Activated T-cell treated with anti-CD3 and anti-CD28 coated beads for 24 hours (primary cell): ENCODE measurements at regions not wholly inside any gene's neighbourhood (a gene's known extent, or its start where the extent isn't known, plus 50 kb on each side); places are given as distances from the start of the nearest gene placed in this dataset.
"Not testable (repeated sequence)": the region's sequence is repeated elsewhere in the genome, so short reads cannot be mapped to it uniquely, and the experiment has no call there.

Source experiments
- DNase-seq: peaks from one replicate; pipeline ENCODE4 v3.0.0-alpha.2; 2020; ENCODE audit warnings: low read depth

- DNase-seq = no peak
These were observed 1247.4 kb downstream of the EFNA5 start for GRCh38 chr5:106423109-106423897.

DNA sequence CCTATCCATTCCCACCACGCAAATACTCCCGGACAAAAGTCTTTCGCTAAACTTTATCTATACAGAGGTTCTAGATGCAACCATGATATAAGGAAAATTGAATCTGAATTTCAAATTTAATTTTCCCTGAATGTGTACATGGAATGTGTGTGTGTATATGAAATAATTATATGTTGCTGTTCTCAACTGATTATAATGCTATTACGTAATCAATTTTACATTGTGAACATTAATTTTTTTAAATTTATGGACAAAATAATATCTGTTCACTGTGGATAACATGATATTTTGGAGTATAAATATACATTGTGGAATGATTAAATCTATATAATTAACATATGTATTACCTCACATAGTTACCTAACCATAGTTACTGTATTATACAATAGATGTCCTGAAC, 1250.6 kb downstream of the EFNA5 start:
- DNase-seq = no peak

GRCh38 chr5:106418196-106418595, 1252.5 kb downstream of the EFNA5 start:
- DNase-seq = no peak

DNA sequence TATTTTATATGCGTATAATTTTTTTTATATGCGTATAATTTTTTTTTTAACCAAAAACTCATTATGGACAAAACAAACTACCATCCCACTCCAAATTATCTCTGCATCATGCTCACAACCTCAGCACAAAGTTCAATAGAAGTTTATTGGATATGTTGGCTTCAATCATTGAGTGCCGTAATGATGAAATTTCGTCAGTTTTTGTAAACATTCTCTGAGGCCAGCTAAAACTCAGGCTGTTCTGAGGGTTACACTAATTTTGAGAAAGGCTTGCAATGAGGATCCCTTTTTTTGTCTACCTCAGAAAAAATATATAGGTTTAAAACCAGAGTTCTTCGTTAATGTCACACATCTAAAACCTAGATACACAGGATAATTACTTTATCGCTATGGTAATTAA, 1253.2 kb downstream of the EFNA5 start:
- DNase-seq = no peak

DNA sequence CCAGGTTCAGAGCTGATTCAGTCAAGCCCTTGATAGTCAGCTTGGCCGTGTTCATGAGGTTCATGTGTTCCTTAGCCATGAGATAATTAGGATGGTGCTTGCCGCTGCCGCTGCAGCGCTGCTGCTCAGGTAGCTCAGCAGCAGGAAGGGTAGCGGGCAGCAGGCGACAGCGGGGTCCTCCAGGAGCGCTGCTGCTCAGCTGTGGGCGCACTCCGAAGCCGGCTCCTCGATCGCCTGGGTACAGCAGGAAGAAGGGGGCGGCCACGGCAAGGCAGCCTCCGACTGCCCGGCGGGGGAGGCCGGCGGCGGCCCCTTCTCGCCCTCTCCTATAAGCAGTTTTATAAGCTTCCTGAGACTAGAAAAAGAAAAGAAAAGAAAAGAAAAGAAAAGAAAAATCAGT, 1253.6 kb downstream of the EFNA5 start:
- DNase-seq = no peak

DNA sequence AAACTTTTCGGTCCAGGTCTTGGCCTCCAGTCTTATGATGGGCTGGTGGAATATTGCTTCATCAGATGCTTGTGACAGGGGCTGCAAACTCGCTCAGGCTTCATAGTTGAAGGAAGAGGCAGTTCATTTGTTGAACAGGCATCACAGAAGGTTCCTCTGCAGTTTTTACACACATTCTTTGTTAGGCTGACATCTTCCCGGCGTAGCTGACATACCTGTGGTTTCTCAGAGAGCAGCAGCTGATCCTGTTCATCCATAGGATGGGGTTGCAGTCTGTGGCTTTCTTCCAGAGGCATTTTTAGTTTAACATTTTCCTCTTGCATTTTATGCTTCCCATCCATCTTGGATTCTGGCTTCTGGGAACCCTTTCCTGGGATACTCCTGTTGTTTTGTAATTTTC, 1255.2 kb downstream of the EFNA5 start:
- no peak for DNase-seq

DNA sequence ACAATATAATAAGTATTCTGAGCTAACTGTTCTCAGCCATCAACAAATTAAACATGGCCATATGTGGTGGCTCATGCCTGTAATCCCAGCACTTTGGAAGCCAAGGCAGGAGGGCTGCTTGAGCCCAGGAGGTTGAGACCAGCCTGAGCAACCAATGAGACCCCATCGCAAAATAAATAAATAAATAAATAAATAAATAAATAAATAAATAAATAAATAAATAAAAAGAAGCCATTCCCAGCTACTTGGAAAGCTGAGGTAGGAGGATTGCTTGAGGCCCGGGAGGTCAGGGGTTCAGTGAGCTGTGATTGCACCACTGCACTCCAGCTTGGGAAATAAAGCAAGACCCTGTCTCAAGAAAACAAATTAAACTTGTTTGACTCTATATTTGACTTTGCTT, 1256.4 kb downstream of the EFNA5 start:
- DNase-seq = no peak

- no peak for DNase-seq
These were observed 1258.1 kb downstream of the EFNA5 start for GRCh38 chr5:106412606-106413005.

DNA sequence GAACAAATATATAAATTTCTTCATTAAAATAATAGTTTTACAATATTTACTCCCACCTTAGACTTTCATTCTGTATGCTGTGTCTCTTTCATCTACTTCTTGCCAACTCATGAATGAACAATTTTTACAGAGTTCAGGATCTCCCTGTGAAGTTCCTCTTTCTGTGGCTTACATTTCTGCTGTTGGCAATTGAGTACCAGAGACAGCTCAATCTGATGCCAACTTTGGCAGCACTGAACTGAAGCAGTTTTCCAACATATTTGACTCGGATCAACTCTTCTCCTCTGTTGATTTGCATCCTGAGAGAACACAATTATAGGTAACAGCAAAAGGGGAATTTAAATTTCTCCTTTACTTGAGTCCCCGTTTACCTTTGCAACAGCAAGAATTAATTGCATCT, 1262.2 kb downstream of the EFNA5 start:
- DNase-seq = no peak

GRCh38 chr5:106408141-106408540, 1262.6 kb downstream of the EFNA5 start:
- DNase-seq = no peak

DNA sequence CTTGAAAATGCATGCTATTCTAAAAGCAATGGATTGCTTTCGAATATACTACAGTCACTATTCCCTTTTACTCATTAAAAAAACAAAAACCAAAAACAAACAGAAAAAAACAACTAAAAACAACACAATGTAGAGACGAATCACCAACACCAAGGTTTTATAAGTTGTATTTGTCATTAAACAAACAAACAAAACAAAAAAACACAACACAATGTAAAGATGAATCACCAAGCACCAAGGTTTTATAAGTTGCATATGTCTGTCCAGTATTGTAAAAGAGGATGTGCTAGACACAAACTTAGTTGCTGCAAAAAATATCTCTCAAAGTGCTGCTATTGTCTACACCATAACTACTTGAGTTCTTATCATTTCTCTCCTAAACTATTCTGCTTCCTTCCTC, 1269.2 kb downstream of the EFNA5 start:
- DNase-seq = no peak

- no peak for DNase-seq
These were observed 1271.3 kb downstream of the EFNA5 start for GRCh38 chr5:106399391-106399790.

GRCh38 chr5:106397700-106398099, 1273.0 kb downstream of the EFNA5 start:
- DNase-seq = no peak

DNA sequence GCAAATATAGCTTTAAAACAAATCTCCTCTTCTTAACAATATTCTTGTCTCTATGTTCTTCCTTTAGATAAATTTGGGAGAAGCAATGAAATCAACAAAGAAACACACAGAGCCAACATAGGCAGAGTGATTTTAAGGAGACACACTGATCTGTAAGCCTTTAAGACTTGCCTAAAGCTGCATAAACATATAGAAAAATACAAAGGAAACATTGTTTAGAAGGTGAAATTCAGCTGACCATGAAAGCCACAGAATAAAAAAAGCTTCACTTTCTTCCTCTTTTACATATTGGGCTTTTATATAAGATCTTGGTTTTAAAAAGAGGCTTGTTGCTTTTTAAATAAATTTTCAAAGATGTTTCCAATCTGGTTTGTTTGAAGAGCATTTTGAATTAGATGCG, 1277.5 kb downstream of the EFNA5 start:
- no peak for DNase-seq

DNA sequence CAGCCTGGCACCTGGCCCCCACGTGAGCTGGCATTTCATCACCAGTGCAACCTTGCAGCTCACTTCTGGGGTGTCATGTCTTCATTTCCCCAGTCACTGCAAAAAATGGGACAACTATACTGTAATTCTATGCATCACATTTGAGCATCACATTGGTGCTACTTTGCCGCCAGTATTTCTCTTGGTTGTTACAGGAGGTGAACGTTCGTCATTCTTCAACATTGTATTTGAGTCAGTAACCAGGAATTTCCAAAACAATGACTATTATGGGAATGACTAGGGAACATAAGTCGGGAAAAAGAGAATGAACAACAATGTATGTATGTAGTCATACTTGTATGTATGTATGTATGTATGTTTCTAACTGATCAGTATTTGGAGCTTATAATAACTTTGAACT, 1278.0 kb downstream of the EFNA5 start:
- no peak for DNase-seq

DNA sequence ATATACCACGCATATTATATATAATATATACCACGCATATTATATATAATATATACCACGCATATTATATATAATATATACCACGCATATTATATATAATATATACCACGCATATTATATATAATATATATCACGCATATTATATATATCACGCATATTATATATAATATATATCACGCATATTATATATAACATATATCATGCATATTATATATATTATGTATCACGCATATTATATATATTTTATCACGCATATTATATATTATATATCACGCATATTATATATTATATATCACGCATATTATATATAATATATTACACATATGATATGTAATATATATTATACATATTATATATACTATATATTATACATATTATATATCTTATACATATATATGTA, 1283.0 kb downstream of the EFNA5 start:
- DNase-seq = not testable (repeated sequence)

GRCh38 chr5:106386287-106386686, 1284.5 kb downstream of the EFNA5 start:
- no peak for DNase-seq

DNA sequence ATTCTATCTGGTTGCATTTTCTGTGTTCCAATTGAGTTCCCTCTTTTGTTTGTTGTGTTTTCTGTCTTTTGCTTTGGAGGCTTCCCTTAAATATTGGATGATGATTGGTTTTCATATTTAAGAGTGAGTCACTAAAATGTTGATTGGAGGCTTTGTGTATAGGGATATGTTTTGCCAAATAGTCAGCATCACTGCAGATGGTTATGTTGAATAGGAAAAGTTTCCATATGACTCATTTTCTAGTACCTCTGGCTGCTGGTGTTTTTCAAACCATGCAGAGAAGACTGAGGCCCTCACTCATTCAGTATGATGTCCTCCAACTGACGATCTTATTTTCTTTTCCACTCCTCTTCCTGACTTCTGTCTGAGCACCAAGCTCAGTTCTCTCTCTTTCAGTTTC, 1290.0 kb downstream of the EFNA5 start:
- no peak for DNase-seq

DNA sequence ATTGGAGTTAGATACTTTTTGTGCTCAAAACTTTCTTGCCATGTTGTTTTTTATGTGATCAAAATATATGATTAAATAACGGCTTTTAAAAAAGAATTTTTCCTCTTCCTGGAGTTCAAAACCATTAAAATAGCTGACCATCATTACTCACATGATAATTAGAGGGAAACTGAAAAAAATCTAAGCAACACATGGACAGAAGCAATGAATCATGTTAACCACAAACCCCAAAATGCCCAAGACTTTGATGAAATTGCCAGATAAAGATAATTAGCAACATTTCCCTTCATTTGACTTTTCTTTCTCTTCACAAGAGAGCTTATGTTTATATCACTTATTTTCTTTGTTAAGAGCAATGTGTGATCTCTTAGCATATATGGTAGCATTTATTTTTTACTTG, 1294.2 kb downstream of the EFNA5 start:
- DNase-seq = no peak

DNA sequence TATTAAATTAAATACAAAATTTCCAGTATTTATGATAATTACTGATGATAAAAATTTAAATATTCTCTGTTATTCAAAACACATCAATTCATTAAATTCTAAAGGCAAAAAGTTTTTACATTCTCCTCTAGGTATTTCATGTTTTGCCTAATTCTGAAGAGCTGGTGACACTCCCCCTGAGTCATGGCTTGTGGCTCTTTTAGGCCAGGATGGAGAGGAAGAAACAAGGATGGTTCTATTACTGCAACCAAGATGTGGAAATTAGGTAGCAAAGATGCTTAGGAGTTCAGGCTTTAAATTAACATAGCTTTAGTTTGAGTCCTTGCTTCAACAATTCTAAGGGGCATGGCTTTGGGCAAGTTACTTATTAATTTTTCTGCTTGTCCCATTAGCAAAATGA, 1295.8 kb downstream of the EFNA5 start:
- no peak for DNase-seq

DNA sequence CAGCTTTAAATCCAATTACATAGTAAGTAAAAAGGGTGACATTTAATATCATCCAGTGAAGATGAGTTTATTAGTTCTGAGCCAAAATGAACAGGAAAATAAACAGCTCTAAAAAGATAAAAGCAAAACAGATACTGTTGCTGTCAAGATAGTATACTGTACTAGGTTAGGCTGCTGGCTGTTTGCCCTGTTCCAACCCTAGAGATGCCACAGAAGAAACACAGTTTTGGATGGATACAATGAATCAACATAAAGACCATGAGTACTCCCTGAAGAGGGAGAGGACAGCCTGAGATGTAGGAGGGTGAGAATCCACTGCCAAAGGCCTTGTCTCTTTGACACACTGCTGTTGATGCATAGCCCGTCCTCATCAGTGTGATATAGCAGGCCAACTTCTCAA, 1302.7 kb downstream of the EFNA5 start:
- DNase-seq = no peak

GRCh38 chr5:106367281-106367680, 1303.5 kb downstream of the EFNA5 start:
- no peak for DNase-seq

- no peak for DNase-seq
These were observed 1307.2 kb downstream of the EFNA5 start for GRCh38 chr5:106363578-106363977.

DNA sequence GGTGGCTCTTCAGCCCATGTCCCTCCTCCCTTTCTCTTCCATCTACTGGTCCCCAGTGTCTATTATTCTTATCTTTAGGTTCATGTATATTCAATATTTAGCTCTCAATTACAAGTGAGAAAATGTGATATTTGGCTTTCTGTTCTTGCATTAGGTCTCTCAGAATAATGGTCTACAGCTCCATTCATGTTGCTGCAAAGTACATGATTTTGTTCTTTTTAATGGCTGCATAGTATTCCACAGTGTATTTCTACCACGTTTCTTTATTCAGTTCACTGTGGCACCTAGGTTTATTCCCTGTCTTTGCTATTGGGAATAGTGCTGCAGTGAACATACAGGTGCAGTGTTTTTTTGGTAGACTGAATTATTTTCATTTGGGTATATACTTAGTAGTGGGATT, 1308.8 kb downstream of the EFNA5 start:
- no peak for DNase-seq
